ENCODE measurements at regions not wholly inside any gene's neighbourhood (a gene's known extent, or its start where the extent isn't known, plus 50 kb on each side); places are given as distances from the start of the nearest gene placed in this dataset.

- no peak for TF ChIP-seq MAX (IDR thresholded peaks at IDR 0.05)
- no peak for TF ChIP-seq CTCF (IDR thresholded peaks at IDR 0.05)
- no peak for TF ChIP-seq POLR2A (IDR thresholded peaks at IDR 0.05; ENCODE audit: low read length)
- no peak for TF ChIP-seq PBX3 (IDR thresholded peaks at IDR 0.05)
- TF ChIP-seq USF2 (IDR thresholded peaks at IDR 0.05): no peak
- TF ChIP-seq RFX5 (IDR thresholded peaks at IDR 0.05): no peak
- TF ChIP-seq HOXB5 (CRISPR knock-in tag; IDR thresholded peaks at IDR 0.05): no peak
- TF ChIP-seq BCL3 (IDR thresholded peaks at IDR 0.05): no peak
- no peak for TF ChIP-seq REST (IDR thresholded peaks at IDR 0.05)
- TF ChIP-seq EP300 (IDR thresholded peaks at IDR 0.05): no peak
- TF ChIP-seq BHLHE40 (IDR thresholded peaks at IDR 0.05; ENCODE audit: low read depth, low read length): no peak
- TF ChIP-seq HMGXB4 (CRISPR knock-in tag; IDR thresholded peaks at IDR 0.05; ENCODE audit: borderline replicate concordance): no peak
- TF ChIP-seq KDM1A (IDR thresholded peaks at IDR 0.05; ENCODE audit: low read depth): no peak
- TF ChIP-seq RCOR1 (IDR thresholded peaks at IDR 0.05; ENCODE audit: low read depth, low read length): no peak
These were observed 289.2 kb upstream of the RUNX1 start for GRCh38 chr21:35338281-35338680.

All from A549 (cell line).